A673 (cell line): ENCODE measurements at regions not wholly inside any gene's neighbourhood (a gene's known extent, or its start where the extent isn't known, plus 50 kb on each side); places are given as distances from the start of the nearest gene placed in this dataset.

Source experiments
- CTCF ChIP-seq: fragments of 300-800, 200-600 bp; sonication (generic); conservative IDR thresholded peaks from 2 replicates; pipeline ENCODE4 v1.5.1; 2017; ENCODE audit warnings: low read depth, mild to moderate bottlenecking, antibody characterized with exemption, low read length, moderate library complexity, mixed read lengths
- EZH2 ChIP-seq: fragments of 200-600 bp; sonication (generic); IDR thresholded peaks from 2 replicates; pipeline ENCODE4 v1.6.1; 2017; ENCODE audit warnings: borderline replicate concordance, low read depth, mild to moderate bottlenecking, mixed read lengths, antibody characterized with exemption, low read length; ENCODE audit not compliant: poor library complexity, severe bottlenecking

GRCh38 chr3:13706886-13707285 is 158.0 kb downstream of the FBLN2 start:
- TF ChIP-seq CTCF (no peak), EZH2 (no peak)
